H9 (cell line): ENCODE measurements at regions not wholly inside any gene's neighbourhood (a gene's known extent, or its start where the extent isn't known, plus 50 kb on each side); places are given as distances from the start of the nearest gene placed in this dataset.

Experiments used
- DNase-seq: peaks from one replicate; pipeline ENCODE4 v3.0.0-alpha.2; 2017
- H2AFZ ChIP-seq: one replicate; pipeline ENCODE4 v1.6.1; 2013; ENCODE audit warnings: mild to moderate bottlenecking, low read length, control low read depth, moderate library complexity
- H2AK5ac ChIP-seq: 2 replicates; pipeline ENCODE4 v1.6.1; 2013; ENCODE audit warnings: low read length, control low read depth, mixed read lengths; ENCODE audit not compliant: insufficient read length
- H2BK120ac ChIP-seq: one replicate; pipeline ENCODE4 v1.6.1; 2013; ENCODE audit warnings: low read depth, mild to moderate bottlenecking, low read length, control low read depth, inconsistent platforms; ENCODE audit not compliant: poor library complexity, severe bottlenecking
- H2BK12ac ChIP-seq: 2 replicates; pipeline ENCODE4 v1.6.1; 2013; ENCODE audit warnings: low read length, control low read depth, mixed read lengths, low read depth; ENCODE audit not compliant: insufficient read length
- H2BK15ac ChIP-seq: 2 replicates; pipeline ENCODE4 v1.6.1; 2013; ENCODE audit warnings: low read depth, low read length, control low read depth
- H2BK20ac ChIP-seq: one replicate; pipeline ENCODE4 v1.6.1; 2013; ENCODE audit warnings: low read depth, mild to moderate bottlenecking, low read length, control low read depth, inconsistent platforms; ENCODE audit not compliant: poor library complexity, severe bottlenecking
- H2BK5ac ChIP-seq: 2 replicates; pipeline ENCODE4 v1.6.1; 2013; ENCODE audit warnings: low read length, control low read depth, mixed read lengths; ENCODE audit not compliant: insufficient read length
- H3K14ac ChIP-seq: 2 replicates; pipeline ENCODE4 v1.6.1; 2013; ENCODE audit warnings: low read length, control low read depth; ENCODE audit not compliant: insufficient read depth
- H3K18ac ChIP-seq: 2 replicates; pipeline ENCODE4 v1.6.1; 2013; ENCODE audit warnings: low read depth, mild to moderate bottlenecking, mixed read lengths, low read length, control low read depth; ENCODE audit not compliant: insufficient read length
- H3K23ac ChIP-seq: 2 replicates; pipeline ENCODE4 v1.6.1; 2013; ENCODE audit warnings: low read length, control low read depth, mixed read lengths, low read depth; ENCODE audit not compliant: insufficient read length
- H3K23me2 ChIP-seq: 2 replicates; pipeline ENCODE4 v1.6.1; 2013; ENCODE audit warnings: low read depth, mild to moderate bottlenecking, mixed read lengths, low read length, control low read depth; ENCODE audit not compliant: insufficient read length, poor library complexity, severe bottlenecking
- H3K27ac ChIP-seq: 2 replicates; pipeline ENCODE4 v1.5.1; 2013; ENCODE audit warnings: low read length, control low read depth, mixed read lengths, low read depth; ENCODE audit not compliant: insufficient read length
- H3K27me3 ChIP-seq: 2 replicates; pipeline ENCODE4 v1.6.1; 2013; ENCODE audit warnings: low read length, control low read depth, inconsistent platforms; ENCODE audit not compliant: insufficient read depth
- H3K4ac ChIP-seq: 2 replicates; pipeline ENCODE4 v1.6.1; 2013; ENCODE audit warnings: low read depth, mild to moderate bottlenecking, control low read depth, inconsistent platforms, low read length, moderate library complexity
- H3K4me1 ChIP-seq: 2 replicates; pipeline ENCODE4 v1.6.1; 2013; ENCODE audit warnings: low read length, control low read depth, inconsistent platforms; ENCODE audit not compliant: insufficient read depth
- H3K4me2 ChIP-seq: 2 replicates; pipeline ENCODE4 v1.6.1; 2013; ENCODE audit warnings: low read length, control low read depth, mixed read lengths; ENCODE audit not compliant: insufficient read length, insufficient read depth
- H3K56ac ChIP-seq: 2 replicates; pipeline ENCODE4 v1.6.1; 2013; ENCODE audit warnings: low read depth, mild to moderate bottlenecking, mixed read lengths, low read length, control low read depth; ENCODE audit not compliant: insufficient read length
- H3K79me1 ChIP-seq: 2 replicates; pipeline ENCODE4 v1.6.1; 2013; ENCODE audit warnings: low read depth, mild to moderate bottlenecking, moderate library complexity, low read length, control low read depth, inconsistent platforms; ENCODE audit not compliant: insufficient read depth, poor library complexity, severe bottlenecking
- H3K79me2 ChIP-seq: 2 replicates; pipeline ENCODE4 v1.6.1; 2013; ENCODE audit warnings: low read length, control low read depth, inconsistent platforms; ENCODE audit not compliant: insufficient read depth
- H3K9ac ChIP-seq: 2 replicates; pipeline ENCODE4 v1.6.1; 2013; ENCODE audit warnings: low read length, control low read depth, mixed read lengths; ENCODE audit not compliant: insufficient read length; ENCODE audit errors: extremely low read depth
- H3K9me3 ChIP-seq: one replicate; pipeline ENCODE4 v1.6.1; 2013; ENCODE audit warnings: low read depth, low read length, inconsistent platforms; ENCODE audit not compliant: control insufficient read depth
- H3T11ph ChIP-seq: one replicate; pipeline ENCODE4 v1.6.1; 2013; ENCODE audit warnings: mild to moderate bottlenecking, low read length, control low read depth, inconsistent platforms
- H4K20me1 ChIP-seq: one replicate; pipeline ENCODE4 v1.6.1; 2013; ENCODE audit not compliant: control insufficient read depth, insufficient read length, insufficient read depth
- H4K5ac ChIP-seq: 2 replicates; pipeline ENCODE4 v1.6.1; 2013; ENCODE audit warnings: low read depth, mild to moderate bottlenecking, mixed read lengths, low read length, control low read depth; ENCODE audit not compliant: insufficient read length
- H4K8ac ChIP-seq: replicated peaks from 2 replicates; pipeline ENCODE4 v1.6.1; 2013; ENCODE audit warnings: low read length, control low read depth, mixed read lengths, low read depth; ENCODE audit not compliant: insufficient read length
- H4K91ac ChIP-seq: 2 replicates; pipeline ENCODE4 v1.6.1; 2013; ENCODE audit warnings: low read depth, mild to moderate bottlenecking, moderate library complexity, mixed read lengths, low read length, control low read depth; ENCODE audit not compliant: insufficient read length
- H3K27ac Mint-ChIP-seq, 3 experiments: 2 replicates in 2 of 3; 3 replicates in 1 of 3; pipeline ENCODE4 v1.8.0; 2020 to 2021; ENCODE audit warnings: mixed read lengths in 3 of 3, mild to moderate bottlenecking in 1 of 3, moderate library complexity in 1 of 3
- H3K27me3 Mint-ChIP-seq: 2 replicates; pipeline ENCODE4 v1.8.0; 2021; ENCODE audit warnings: low read depth, mild to moderate bottlenecking, moderate library complexity, mixed read lengths
- H3K36me3 Mint-ChIP-seq, 3 experiments: 2 replicates in 2 of 3; 3 replicates in 1 of 3; pipeline ENCODE4 v1.8.0; 2020 to 2021; ENCODE audit warnings: low read depth in 3 of 3, mixed read lengths in 3 of 3; ENCODE audit not compliant: insufficient read depth in 1 of 3
- H3K4me1 Mint-ChIP-seq, 2 experiments: 2 replicates each; pipeline ENCODE4 v1.8.0; 2020; ENCODE audit warnings: mixed read lengths in 2 of 2
- H3K4me3 Mint-ChIP-seq, 2 experiments: 2 replicates in 1 of 2; 3 replicates in 1 of 2; pipeline ENCODE4 v1.8.0; 2020 to 2021; ENCODE audit warnings: mild to moderate bottlenecking in 2 of 2, mixed read lengths in 2 of 2, moderate library complexity in 1 of 2
- H3K9me3 Mint-ChIP-seq, 2 experiments: 2 replicates in 1 of 2; 3 replicates in 1 of 2; pipeline ENCODE4 v1.8.0; 2020; ENCODE audit warnings: mild to moderate bottlenecking in 2 of 2, mixed read lengths in 2 of 2, moderate library complexity in 1 of 2
- WGBS: extraction: QIAGEN DNeasy Blood & Tissue Kit; methylation state at CpG from one replicate; pipeline ENCODE4 v1.1.7; 2013; ENCODE audit warnings: missing lambda C conversion rate, low lambda C conversion rate, mixed read lengths; ENCODE audit not compliant: insufficient read length; ENCODE audit errors: extremely low coverage; 5-methylcytosine and 5-hydroxymethylcytosine counted together
- TF ChIP-seq, protein P1 (sequence below): fragments of 200-600 bp; sonication (generic); conservative IDR thresholded peaks from 3 replicates; pipeline ENCODE4 v1.8.0; 2021; ENCODE audit warnings: antibody characterized with exemption, mild to moderate bottlenecking

- no peak overlapping the region for H4K91ac ChIP-seq
Measured at GRCh38 chr13:78742659-78743058, 83.7 kb upstream of the OBI1 start.

More at GRCh38 chr13:78742659-78743058, 83.7 kb upstream of the OBI1 start:
- Histone ChIP-seq H2BK120ac (no peak overlapping the region), H3K9me3 (no peaks in the 10 kb centered on the region), H3K23ac (no peak overlapping the region), H2AFZ (no peak overlapping the region), H3K79me2 (0 out of 2 replicates have a peak, but pooled peaks cover 1% of the 10 kb centered on the region), H3T11ph (no peak overlapping the region), H3K27me3 (no peaks in the 10 kb centered on the region), H3K18ac (no peak overlapping the region), H4K20me1 (no peaks in the 10 kb centered on the region), H3K4ac (no peak overlapping the region), H4K5ac (no peak overlapping the region), H4K8ac (no peak overlapping the region), H2BK15ac (no peak overlapping the region), H3K23me2 (no peaks in the 10 kb centered on the region), H2BK20ac (no peak overlapping the region), H2BK12ac (no peak overlapping the region), H3K4me2 (no peak overlapping the region), H3K56ac (no peak overlapping the region), H3K27ac (no peak overlapping the region), H3K79me1 (no peaks in the 10 kb centered on the region), H3K14ac (no peak overlapping the region), H3K9ac (no peak overlapping the region), H2BK5ac (no peak overlapping the region), H3K4me1 (no peaks in the 10 kb centered on the region), H2AK5ac (no peak overlapping the region)
- Mint-ChIP-seq H3K4me1 (peaks cover 11 to 15% of the 10 kb centered on the region in 2 experiments), H3K27ac (no peak overlapping the region), H3K27me3 (peaks cover 3% of the 10 kb centered on the region), H3K36me3 (no peaks in the 10 kb centered on the region), H3K9me3 (no peaks in the 10 kb centered on the region), H3K4me3 (no peak overlapping the region)
- TF ChIP-seq, protein P1, sequence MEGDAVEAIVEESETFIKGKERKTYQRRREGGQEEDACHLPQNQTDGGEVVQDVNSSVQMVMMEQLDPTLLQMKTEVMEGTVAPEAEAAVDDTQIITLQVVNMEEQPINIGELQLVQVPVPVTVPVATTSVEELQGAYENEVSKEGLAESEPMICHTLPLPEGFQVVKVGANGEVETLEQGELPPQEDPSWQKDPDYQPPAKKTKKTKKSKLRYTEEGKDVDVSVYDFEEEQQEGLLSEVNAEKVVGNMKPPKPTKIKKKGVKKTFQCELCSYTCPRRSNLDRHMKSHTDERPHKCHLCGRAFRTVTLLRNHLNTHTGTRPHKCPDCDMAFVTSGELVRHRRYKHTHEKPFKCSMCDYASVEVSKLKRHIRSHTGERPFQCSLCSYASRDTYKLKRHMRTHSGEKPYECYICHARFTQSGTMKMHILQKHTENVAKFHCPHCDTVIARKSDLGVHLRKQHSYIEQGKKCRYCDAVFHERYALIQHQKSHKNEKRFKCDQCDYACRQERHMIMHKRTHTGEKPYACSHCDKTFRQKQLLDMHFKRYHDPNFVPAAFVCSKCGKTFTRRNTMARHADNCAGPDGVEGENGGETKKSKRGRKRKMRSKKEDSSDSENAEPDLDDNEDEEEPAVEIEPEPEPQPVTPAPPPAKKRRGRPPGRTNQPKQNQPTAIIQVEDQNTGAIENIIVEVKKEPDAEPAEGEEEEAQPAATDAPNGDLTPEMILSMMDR = no peak
- no CpG with 5 or more reads among the region's 5 CpGs for WGBS
- peak; percentile 47 for DNase-seq
